Lower leg skin (tissue), 4 donors: ENCODE measurements at regions not wholly inside any gene's neighbourhood (a gene's known extent, or its start where the extent isn't known, plus 50 kb on each side); places are given as distances from the start of the nearest gene placed in this dataset.
"Not testable (repeated sequence)": the region's sequence is repeated elsewhere in the genome, so short reads cannot be mapped to it uniquely, and the experiment has no call there.

Experiments
- DNase-seq, 2 donors: peaks; one replicate each; pipeline ENCODE4 v3.0.0-alpha.2; 2019; ENCODE audit warnings: low spot score in 2 of 2
- H3K4me3 ChIP-seq: fragments of 200-600 bp; sonication (generic); 2 replicates; pipeline ENCODE4 v1.5.1; 2017; ENCODE audit warnings: mild to moderate bottlenecking, low read depth; ENCODE audit not compliant: poor library complexity, severe bottlenecking
- CTCF ChIP-seq, 3 donors: fragments of 450-650 bp; IDR thresholded peaks; one replicate each; pipeline ENCODE4 v1.5.1; 2016; ENCODE audit warnings: antibody characterized with exemption in 3 of 3, mild to moderate bottlenecking in 3 of 3, moderate library complexity in 2 of 3
- POLR2A ChIP-seq, 2 donors: fragments of 450-650 bp; IDR thresholded peaks; one replicate each; pipeline ENCODE4 v1.6.1; 2016 to 2017; ENCODE audit warnings: antibody characterized with exemption in 2 of 2, mild to moderate bottlenecking in 1 of 2, moderate library complexity in 1 of 2
- WGBS, 2 donors: methylation state at CpG; one replicate each; pipeline ENCODE4 v1.1.5; 2018; 5-methylcytosine and 5-hydroxymethylcytosine counted together
- intact Hi-C: fragments of 100-400 bp; cut with DNase I; formaldehyde crosslinking; loops from one replicate; pipeline ENCODE4 v1.15.0; 2023; ENCODE audit warnings: low total_unique reads

GRCh38 chr1:66478116-66478515 lies 55.8 kb upstream of the SGIP1 start:
- intact Hi-C loops: no loop called here
- H3K4me3 ChIP-seq: no peak overlapping the region
- WGBS, 2 donors: 87 to 90% methylated on average over 7 of the region's 7 CpGs
- DNase-seq: no peak
- no peak for TF ChIP-seq POLR2A (IDR thresholded peaks at IDR 0.05)
- no peak for TF ChIP-seq CTCF (IDR thresholded peaks at IDR 0.05)

- DNase-seq: no peak
- TF ChIP-seq CTCF (IDR thresholded peaks at IDR 0.05): no peak
- no peak for TF ChIP-seq POLR2A (IDR thresholded peaks at IDR 0.05)
- no peak overlapping the region for H3K4me3 ChIP-seq
- intact Hi-C loops: no loop called here
- WGBS, 2 donors: 60 to 78% methylated on average over 3 of the region's 3 CpGs
Measured at GRCh38 chr1:66480162-66480561, 53.8 kb upstream of the SGIP1 start.

GRCh38 chr1:66481215-66481614 lies 52.7 kb upstream of the SGIP1 start:
- WGBS, 2 donors: 30% methylated on average over 2 of the region's 15 CpGs; no CpG with 5 or more reads in 1 of the 2 donors
- intact Hi-C loops, DNase-seq, H3K4me3 ChIP-seq: not testable (repeated sequence)
